NAMALWA (cell line): ENCODE measurements at regions not wholly inside any gene's neighbourhood (a gene's known extent, or its start where the extent isn't known, plus 50 kb on each side); places are given as distances from the start of the nearest gene placed in this dataset.
"Not testable (repeated sequence)": the region's sequence is repeated elsewhere in the genome, so short reads cannot be mapped to it uniquely, and the experiment has no call there.

ENCODE experiments used
- DNase-seq: peaks from one replicate; pipeline ENCODE4 v3.0.0-alpha.2; 2015; ENCODE audit warnings: low spot score

DNA sequence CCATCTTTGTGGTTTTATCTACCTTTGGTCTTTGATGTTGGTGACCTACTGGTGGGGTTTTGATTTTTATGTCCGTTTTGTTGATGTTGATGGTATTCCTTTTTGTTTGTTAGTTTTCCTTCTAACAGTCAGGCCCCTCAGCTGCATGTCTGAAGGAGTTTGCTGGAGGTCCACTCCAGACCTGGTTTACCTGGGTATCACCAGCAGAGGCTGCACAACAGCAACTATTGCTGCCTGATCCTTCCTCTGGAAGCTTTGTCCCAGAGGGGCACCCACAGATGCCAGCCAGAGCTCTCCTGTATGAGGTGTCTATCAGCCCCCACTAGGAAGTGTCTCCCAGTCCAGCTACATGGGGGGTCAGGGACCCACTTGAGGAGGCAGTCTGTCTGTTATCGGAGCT, 199.3 kb upstream of the WDFY3 start:
- DNase-seq, result no peak

DNA sequence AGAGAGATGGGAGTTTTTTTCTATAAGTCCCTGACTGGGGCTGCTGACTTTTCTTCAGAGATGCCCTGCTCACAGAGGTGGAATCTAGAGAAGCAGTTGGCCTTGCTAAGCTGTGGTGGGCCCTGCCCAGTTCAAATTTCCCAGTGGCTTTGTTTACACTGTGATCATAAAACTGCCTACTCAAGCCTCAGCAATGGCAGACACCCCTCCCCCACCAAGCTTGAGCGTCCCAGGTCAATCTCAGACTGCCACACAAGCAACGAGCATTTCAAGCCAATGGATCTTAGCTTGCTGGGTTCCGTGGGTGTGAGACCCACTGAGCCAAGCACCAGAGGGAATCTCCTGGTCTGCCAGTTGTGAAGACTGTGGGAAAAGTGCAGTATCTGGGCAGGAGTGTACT, 199.8 kb upstream of the WDFY3 start:
- DNase-seq, result no peak

DNA sequence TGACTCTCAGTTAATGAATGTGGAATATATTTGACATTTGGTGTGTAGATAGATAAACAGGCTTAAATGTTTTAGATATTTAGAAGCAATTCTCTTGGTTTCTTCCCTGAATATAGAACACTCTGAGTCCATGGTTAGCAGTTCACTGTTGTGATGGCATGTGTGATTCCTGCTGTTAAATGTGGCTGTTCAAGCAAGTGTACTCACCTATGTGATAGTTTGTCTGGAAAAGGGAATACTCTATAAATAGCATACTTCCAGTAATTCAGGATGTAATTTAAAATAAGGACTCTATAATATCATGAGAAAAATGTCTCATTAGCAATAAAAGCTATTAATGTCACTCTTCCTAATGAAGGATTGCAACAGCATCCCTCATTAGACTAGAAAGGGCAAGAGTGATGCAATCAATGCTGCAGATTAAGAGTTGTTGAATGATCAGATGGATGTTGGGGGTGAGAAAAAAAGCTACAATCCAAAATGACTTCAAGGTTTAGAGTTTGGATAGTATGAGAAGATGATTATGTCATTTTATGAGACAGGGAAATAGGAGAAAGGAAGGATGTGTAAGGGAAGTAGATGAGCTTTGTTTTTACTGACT, 201.8 kb upstream of the WDFY3 start:
- no peak for DNase-seq

GRCh38 chr4:85170241-85170640, 203.8 kb upstream of the WDFY3 start:
- DNase-seq, result no peak

GRCh38 chr4:85175190-85175589, 208.7 kb upstream of the WDFY3 start:
- DNase-seq, result no peak

- DNase-seq, result no peak
Measured at GRCh38 chr4:85177092-85177491, 210.6 kb upstream of the WDFY3 start.

DNA sequence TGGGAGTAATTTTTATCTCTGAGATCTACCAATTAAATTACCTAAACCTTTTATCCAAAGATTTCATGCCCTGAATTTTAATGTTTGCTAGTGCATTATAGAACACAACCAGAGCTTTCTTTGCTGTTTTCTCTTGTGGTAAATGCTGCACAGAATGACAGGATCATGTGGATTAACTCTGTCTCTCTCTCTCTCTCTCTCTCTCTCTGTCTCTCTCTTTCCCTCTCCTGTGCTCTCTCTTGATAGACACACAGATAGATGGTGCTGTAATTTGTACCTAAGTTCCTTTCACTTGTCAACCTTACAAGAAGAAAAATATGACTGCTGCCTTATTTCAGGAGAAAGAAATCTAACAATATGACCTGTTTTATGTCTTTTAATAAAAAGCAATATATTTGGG, 211.2 kb upstream of the WDFY3 start:
- no peak for DNase-seq

- DNase-seq, result peak; percentile 6
Measured at GRCh38 chr4:85180533-85180932, 214.0 kb upstream of the WDFY3 start.

DNA sequence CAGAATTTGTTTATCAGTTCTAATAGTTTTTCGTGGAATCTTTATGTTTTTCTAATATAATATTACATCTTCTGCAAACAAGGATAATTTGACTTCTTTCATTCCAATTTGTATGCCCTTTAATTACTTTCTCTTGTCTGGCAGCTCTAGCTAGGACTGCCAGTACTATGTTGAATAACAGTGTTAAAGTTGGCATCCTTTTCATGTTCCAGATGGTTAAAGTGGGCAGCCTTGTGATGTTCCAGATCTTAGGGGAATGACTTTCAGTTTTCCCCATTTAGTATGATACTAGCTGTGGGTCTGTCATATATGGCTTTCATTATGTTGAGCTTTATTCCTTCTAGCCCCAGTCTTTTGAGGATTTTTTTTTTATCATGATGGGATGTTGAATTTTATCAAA, 220.6 kb upstream of the WDFY3 start:
- no peak for DNase-seq

- peak; percentile 11 for DNase-seq
Measured at GRCh38 chr4:85196015-85196414, 229.5 kb upstream of the WDFY3 start.

DNA sequence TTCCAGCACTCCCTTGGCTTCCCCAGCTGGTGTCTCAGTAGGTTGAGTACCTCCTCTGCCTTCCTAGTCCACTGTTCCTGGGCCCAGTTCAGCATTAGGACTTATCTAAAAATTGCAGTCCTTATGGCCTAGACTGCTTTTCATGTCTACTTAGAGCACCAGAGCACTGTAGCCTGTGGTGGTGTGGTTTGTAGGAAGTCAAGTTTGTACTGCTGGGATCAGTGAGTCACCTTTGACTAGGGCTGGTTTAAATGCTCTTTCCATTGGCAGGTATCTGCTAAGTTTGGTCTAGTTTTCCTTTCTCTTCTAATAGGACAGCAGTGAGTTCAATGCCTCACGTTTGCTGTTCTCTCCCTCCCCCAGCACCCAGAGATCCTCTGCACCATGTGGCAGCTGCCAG, 233.6 kb upstream of the WDFY3 start:
- DNase-seq, result no peak

GRCh38 chr4:85209161-85209560, 242.7 kb upstream of the WDFY3 start:
- no peak for DNase-seq

DNA sequence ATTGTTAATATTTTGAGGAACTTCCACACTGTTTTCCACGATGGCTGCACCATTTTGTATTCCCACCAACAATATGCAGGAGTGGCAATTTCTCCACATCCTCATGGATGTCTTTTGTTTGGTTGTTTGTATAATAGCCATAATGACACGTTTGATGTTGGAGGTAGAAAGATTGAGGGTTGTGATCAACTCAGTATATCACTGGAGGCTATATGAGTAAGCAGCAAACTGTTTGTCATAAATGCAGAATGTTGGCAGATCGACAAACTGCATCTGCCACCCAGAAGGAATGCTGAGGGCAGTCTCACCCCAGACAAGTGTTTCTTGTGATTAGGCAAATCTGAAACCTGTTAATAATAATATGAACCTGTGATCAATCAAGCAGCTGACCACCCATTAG, 243.9 kb upstream of the WDFY3 start:
- no peak for DNase-seq

DNA sequence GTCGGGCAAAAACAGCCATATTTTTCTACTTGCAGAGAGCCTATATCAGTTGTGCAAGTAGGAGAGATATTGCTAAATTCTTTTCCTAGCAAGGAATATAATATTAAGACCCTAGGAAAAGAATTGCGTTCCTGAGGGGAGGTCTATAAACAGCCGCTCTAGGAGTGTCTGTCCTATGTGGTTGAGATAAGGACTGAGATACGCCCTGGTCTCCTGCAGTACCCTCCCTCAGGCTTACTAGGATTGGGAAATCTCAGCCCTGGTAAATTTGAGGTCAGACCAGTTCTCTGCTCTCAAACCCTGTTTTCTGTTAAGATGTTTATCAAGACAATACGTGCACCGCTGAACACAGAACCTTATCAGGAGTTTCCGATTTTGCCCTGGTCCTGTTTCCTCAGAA, 250.1 kb upstream of the WDFY3 start:
- not testable (repeated sequence) for DNase-seq

GRCh38 chr4:85218756-85219155, 252.3 kb upstream of the WDFY3 start:
- no peak for DNase-seq

GRCh38 chr4:85221606-85222005, 253.3 kb upstream of the ARHGAP24 start:
- no peak for DNase-seq

DNA sequence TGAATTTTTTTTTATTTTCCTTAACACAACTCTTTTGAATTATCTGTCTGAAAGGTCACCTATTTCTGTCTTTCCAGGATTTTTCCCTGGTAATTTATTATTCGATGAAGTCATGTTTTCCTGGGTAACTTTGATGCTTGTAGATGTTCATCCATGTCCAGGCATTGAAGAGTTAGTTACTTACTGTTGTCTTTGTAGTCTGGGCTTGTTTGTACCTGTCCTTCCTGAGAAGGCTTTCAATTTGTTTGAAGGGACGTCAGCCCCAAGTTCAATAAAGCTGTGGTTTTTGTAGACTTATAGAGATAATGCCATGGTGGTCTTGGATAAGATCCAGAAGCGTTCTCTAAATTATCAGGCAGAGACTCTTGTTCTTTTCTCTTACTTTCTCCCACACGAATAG, 252.4 kb upstream of the ARHGAP24 start:
- DNase-seq, result no peak

DNA sequence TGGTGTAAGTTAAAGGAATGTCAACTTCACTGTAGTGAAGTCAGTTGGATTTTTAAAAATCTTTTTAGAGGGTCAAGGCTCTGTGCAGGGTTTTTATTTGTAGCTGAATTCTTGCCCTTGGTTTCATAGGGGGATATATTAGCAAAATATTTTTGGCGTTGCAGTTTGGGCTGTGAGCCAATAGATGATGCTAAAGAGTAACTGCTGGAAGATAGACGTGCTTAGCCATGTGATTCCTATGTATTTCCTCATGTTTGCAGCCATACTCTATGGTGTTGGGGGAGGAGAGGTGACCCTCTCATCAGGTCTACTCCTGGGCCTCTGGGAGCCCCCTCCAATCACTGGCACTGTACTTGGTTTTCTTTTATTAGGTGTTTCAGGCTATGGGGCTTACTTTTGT, 246.7 kb upstream of the ARHGAP24 start:
- peak; percentile 62 for DNase-seq

DNA sequence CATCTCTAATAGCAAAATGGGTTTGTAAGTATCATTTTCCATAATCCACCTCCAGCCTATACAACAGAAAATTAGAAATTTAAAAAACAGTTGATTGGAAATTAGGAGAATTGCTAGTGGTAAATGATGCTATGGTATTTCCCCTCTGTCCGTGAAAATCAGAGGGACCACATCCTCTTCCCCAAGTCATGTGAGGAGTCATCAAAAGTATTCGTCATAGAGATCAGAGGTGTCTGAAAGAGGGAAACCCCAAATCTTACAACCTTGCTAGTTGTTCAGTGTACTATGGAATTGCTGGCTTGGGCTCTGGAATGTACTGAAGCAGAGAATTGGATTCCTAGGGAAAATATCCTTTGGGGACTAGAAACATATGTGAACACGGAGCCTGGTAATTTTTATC, 241.4 kb upstream of the ARHGAP24 start:
- DNase-seq, result no peak

DNA sequence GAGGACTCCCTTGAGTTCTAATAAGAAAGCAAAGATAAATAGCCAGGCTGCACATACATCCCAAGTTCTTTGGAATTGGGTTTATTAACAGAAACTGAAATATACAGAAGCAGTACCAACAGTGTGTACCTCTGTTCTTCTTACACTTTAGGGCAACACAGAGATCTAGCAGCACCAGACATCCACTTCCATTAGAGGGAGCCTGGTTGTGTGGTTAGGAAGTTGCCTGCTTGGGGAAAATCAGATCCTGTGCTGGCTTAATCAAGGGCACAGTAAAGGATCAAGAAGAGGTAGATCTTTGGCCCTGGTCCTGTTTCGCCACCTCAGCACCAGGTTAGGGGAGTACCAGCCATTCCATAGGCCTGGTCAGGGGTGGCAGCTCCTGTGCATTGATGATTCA, 231.1 kb upstream of the ARHGAP24 start:
- no peak for DNase-seq

GRCh38 chr4:85244638-85245037, 230.3 kb upstream of the ARHGAP24 start:
- DNase-seq, result no peak

DNA sequence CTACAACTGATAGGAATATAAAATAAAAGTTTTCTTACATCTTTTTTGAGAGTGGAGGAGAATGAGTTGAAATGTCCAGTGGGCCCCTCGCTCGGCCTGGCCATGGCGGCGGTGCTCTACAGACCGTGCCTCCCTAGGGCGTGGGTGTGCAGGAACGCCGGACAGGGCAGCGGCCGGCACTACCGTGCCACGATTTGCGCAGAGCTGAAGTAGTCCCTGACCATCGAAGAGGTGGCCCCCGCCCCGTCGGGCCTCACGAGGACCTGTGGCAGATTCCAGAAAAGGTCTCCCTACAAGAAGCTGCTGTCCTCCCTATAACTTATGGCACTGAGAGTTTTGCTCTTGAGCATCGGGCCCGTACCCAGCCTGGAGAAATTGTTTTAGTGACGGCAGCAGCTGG, 228.9 kb upstream of the ARHGAP24 start:
- DNase-seq, result no peak

DNA sequence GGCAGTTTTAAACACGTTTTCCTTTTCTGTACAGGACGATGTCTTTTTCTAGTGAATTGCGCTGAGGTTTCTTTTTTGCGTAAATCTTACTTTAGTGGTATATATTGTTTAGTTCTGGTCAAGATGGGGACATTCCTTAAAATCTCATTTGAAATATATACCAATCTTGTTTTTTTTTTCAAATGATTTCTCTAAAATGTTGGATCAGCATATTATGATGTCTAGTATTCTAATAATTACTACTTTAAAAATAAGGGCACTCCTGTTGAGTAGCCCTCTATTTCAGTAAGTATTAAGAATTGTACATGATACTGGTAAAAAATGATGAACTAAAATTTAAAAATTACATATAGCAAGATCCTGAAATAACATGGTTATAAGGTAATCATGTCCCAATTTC, 224.1 kb upstream of the ARHGAP24 start:
- no peak for DNase-seq

DNA sequence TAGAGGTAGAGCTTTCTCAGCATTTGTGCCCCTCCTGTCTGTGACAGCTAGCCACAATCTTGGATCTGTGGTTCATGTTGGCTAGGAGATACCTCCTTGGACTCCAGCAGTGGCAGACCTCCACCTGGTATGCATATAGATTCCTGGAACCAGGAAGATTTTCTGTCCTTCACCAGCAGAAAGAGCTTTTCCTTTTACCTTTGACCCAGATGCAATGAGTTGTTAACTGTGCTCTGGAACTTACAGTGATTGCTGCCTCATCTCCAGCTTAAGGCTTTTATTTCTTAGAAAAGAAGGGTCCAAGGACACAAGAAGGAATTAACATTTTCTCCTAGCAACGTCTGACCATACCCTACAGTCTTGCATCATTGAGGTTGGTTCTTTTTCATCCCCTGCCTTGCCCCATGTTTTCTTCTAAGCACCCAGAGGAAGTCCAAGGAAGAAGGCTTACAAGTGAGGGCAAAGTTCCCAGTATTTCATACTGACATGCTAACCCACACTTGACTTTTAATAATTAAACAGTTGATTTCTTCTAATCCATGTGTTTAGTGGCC, 217.1 kb upstream of the ARHGAP24 start:
- DNase-seq, result no peak

GRCh38 chr4:85260064-85260463, 214.9 kb upstream of the ARHGAP24 start:
- DNase-seq, result no peak
